HEK293T (cell line): ENCODE measurements at regions not wholly inside any gene's neighbourhood (a gene's known extent, or its start where the extent isn't known, plus 50 kb on each side); places are given as distances from the start of the nearest gene placed in this dataset.
"Not testable (repeated sequence)": the region's sequence is repeated elsewhere in the genome, so short reads cannot be mapped to it uniquely, and the experiment has no call there.

Experiments used
- CTCF ChIA-PET: fragments of 350-600 bp; formaldehyde crosslinking; extraction: SDS; loops from one replicate; lab custom pipeline; 2021; ENCODE audit warnings: antibody characterized with exemption, inconsistent platforms; lab: Yijun Ruan, JAX
- POLR2A ChIA-PET: fragments of 350-600 bp; formaldehyde crosslinking; extraction: SDS; loops from one replicate; lab custom pipeline; 2020; ENCODE audit warnings: antibody characterized with exemption, inconsistent platforms; lab: Yijun Ruan, JAX
- DNase-seq: peaks from one replicate; pipeline ENCODE4 v3.0.0; 2012; ENCODE audit warnings: mixed read lengths; ENCODE audit errors: extremely low spot score
- ARNT ChIP-seq: fragments of 450-650 bp; IDR thresholded peaks from 2 replicates; pipeline ENCODE4 v1.6.1; 2017; ENCODE audit warnings: mild to moderate bottlenecking
- BHLHE40 ChIP-seq: fragments of 450-650 bp; IDR thresholded peaks from 2 replicates; pipeline ENCODE4 v1.6.1; 2016; ENCODE audit warnings: mild to moderate bottlenecking, moderate library complexity, borderline replicate concordance
- CTBP1 ChIP-seq: fragments of 450-650 bp; IDR thresholded peaks from 2 replicates; pipeline ENCODE4 v1.6.1; 2016; ENCODE audit warnings: borderline replicate concordance
- ELF4 ChIP-seq: fragments of 450-650 bp; IDR thresholded peaks from 2 replicates; pipeline ENCODE4 v1.6.1; 2017; ENCODE audit warnings: antibody characterized with exemption
- FOXA1 ChIP-seq: fragments of 450-650 bp; IDR thresholded peaks from 2 replicates; pipeline ENCODE4 v1.6.1; 2016; ENCODE audit warnings: mild to moderate bottlenecking
- FOXK2 ChIP-seq: fragments of 450-650 bp; IDR thresholded peaks from 2 replicates; pipeline ENCODE4 v1.6.1; 2016; ENCODE audit warnings: mild to moderate bottlenecking
- FOXM1 ChIP-seq: fragments of 450-650 bp; IDR thresholded peaks from 2 replicates; pipeline ENCODE4 v1.6.1; 2017; ENCODE audit warnings: mild to moderate bottlenecking, borderline replicate concordance
- HDGF ChIP-seq: fragments of 450-650 bp; IDR thresholded peaks from 2 replicates; pipeline ENCODE4 v1.6.1; 2017; ENCODE audit warnings: antibody characterized with exemption, borderline replicate concordance
- L3MBTL2 ChIP-seq: fragments of 450-650 bp; conservative IDR thresholded peaks from 2 replicates; pipeline ENCODE4 v1.6.1; 2016; ENCODE audit warnings: mild to moderate bottlenecking
- LEF1 ChIP-seq: fragments of 450-650 bp; IDR thresholded peaks from 2 replicates; pipeline ENCODE4 v1.6.1; 2017; ENCODE audit warnings: mild to moderate bottlenecking, borderline replicate concordance
- NFRKB ChIP-seq: fragments of 450-650 bp; IDR thresholded peaks from 2 replicates; pipeline ENCODE4 v1.6.1; 2016; ENCODE audit warnings: mild to moderate bottlenecking, moderate library complexity
- PKNOX1 ChIP-seq: fragments of 450-650 bp; IDR thresholded peaks from 2 replicates; pipeline ENCODE4 v1.6.1; 2016
- SP1 ChIP-seq: fragments of 450-650 bp; IDR thresholded peaks from 2 replicates; pipeline ENCODE4 v1.6.1; 2017
- SUZ12 ChIP-seq: fragments of 450-650 bp; IDR thresholded peaks from 2 replicates; pipeline ENCODE4 v1.6.1; 2016; ENCODE audit warnings: mild to moderate bottlenecking
- TARDBP ChIP-seq: fragments of 450-650 bp; IDR thresholded peaks from 2 replicates; pipeline ENCODE4 v1.6.1; 2016
- ZNF384 ChIP-seq: fragments of 450-650 bp; IDR thresholded peaks from 2 replicates; pipeline ENCODE4 v1.6.1; 2016

- CTCF ChIA-PET: no interaction called here
- POLR2A ChIA-PET: no interaction called here
- DNase-seq: no peak
- TF ChIP-seq TARDBP (no peak), PKNOX1 (no peak), HDGF (no peak), L3MBTL2 (no peak), NFRKB (no peak), BHLHE40 (no peak), ELF4 (no peak)
Measured at GRCh38 chr3:153277029-153277428, 115.0 kb downstream of the RAP2B start.

GRCh38 chr3:153281236-153281997 lies 119.4 kb downstream of the RAP2B start:
- DNase-seq, POLR2A ChIA-PET, CTCF ChIA-PET: not testable (repeated sequence)

- TF ChIP-seq FOXA1: no peak
- no peak for TF ChIP-seq ZNF384
- TF ChIP-seq L3MBTL2: no peak
- no peak for TF ChIP-seq TARDBP
- no peak for TF ChIP-seq NFRKB
- TF ChIP-seq FOXM1: no peak
- no peak for TF ChIP-seq PKNOX1
- no peak for TF ChIP-seq BHLHE40
- TF ChIP-seq SUZ12: no peak
- no peak for TF ChIP-seq FOXK2
- no peak for TF ChIP-seq SP1
- TF ChIP-seq LEF1: no peak
- TF ChIP-seq ELF4: no peak
- TF ChIP-seq ARNT: no peak
- no peak for TF ChIP-seq CTBP1
- no peak for TF ChIP-seq HDGF
- ChIA-PET CTCF (no interaction called here), POLR2A (no interaction called here)
- DNase-seq: no peak
Measured at GRCh38 chr3:153282355-153282754, 120.3 kb downstream of the RAP2B start.

- TF ChIP-seq LEF1: no peak
- TF ChIP-seq TARDBP: no peak
- no peak for TF ChIP-seq L3MBTL2
- no peak for TF ChIP-seq ARNT
- TF ChIP-seq FOXM1: no peak
- TF ChIP-seq HDGF: no peak
- no peak for TF ChIP-seq PKNOX1
- no peak for TF ChIP-seq SUZ12
- TF ChIP-seq SP1: no peak
- no peak for TF ChIP-seq CTBP1
- no peak for TF ChIP-seq ELF4
- no peak for DNase-seq
- ChIA-PET CTCF (no interaction called here), POLR2A (no interaction called here)
Measured at GRCh38 chr3:153284282-153284938, 122.4 kb downstream of the RAP2B start.

GRCh38 chr3:153285194-153285641 lies 123.2 kb downstream of the RAP2B start:
- DNase-seq: no peak
- ChIA-PET POLR2A (no interaction called here), CTCF (no interaction called here)
- TF ChIP-seq FOXA1: no peak
- TF ChIP-seq L3MBTL2: no peak
- no peak for TF ChIP-seq PKNOX1
- TF ChIP-seq SP1: no peak
- TF ChIP-seq BHLHE40: no peak
- TF ChIP-seq CTBP1: no peak
- TF ChIP-seq ZNF384: no peak
- no peak for TF ChIP-seq SUZ12
- TF ChIP-seq ELF4: no peak
- TF ChIP-seq NFRKB: no peak
- TF ChIP-seq FOXM1: no peak
- TF ChIP-seq ARNT: no peak
- no peak for TF ChIP-seq FOXK2
- no peak for TF ChIP-seq HDGF
- no peak for TF ChIP-seq TARDBP
- no peak for TF ChIP-seq LEF1

- TF ChIP-seq NFRKB (no peak), FOXM1 (no peak), BHLHE40 (no peak), SUZ12 (no peak), PKNOX1 (no peak), ARNT (no peak), L3MBTL2 (no peak), ZNF384 (no peak), LEF1 (no peak), FOXK2 (no peak), ELF4 (no peak), TARDBP (no peak), FOXA1 (no peak), CTBP1 (no peak), HDGF (no peak), SP1 (no peak)
- POLR2A ChIA-PET: no interaction called here
- DNase-seq: no peak
- CTCF ChIA-PET: no interaction called here
Measured at GRCh38 chr3:153285982-153286381, 124.0 kb downstream of the RAP2B start.
